GM18520 (cell line): ENCODE measurements at regions not wholly inside any gene's neighbourhood (a gene's known extent, or its start where the extent isn't known, plus 50 kb on each side); places are given as distances from the start of the nearest gene placed in this dataset.

Experiments
- ATAC-seq: cut with Tn5 transposase; IDR thresholded peaks from one replicate; pipeline ENCODE4 v1.9.1; 2021; ENCODE audit not compliant: unreplicated experiment

DNA sequence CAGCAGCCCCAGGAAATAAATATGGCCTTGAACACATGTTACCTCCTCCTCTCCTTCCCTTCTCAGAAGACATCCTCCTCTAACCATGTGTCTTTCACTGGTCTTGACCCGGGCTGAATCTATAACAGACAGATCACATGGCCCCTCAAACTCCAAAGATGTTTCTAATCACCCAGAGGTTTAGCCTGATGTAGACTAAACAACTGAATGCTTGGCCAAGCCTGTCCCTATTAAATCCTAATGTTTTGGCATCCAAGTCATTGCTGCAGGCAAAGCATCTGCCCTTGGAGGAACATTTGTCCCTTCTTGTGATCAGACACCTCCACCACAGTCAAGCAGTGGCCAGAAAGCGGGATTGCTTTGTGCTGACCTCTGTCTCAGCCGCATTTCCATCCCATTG is 65.5 kb downstream of the ANKRD60 start:
- no peak for ATAC-seq

- ATAC-seq = no peak
Measured at GRCh38 chr20:58161192-58161591, 67.3 kb downstream of the ANKRD60 start.

DNA sequence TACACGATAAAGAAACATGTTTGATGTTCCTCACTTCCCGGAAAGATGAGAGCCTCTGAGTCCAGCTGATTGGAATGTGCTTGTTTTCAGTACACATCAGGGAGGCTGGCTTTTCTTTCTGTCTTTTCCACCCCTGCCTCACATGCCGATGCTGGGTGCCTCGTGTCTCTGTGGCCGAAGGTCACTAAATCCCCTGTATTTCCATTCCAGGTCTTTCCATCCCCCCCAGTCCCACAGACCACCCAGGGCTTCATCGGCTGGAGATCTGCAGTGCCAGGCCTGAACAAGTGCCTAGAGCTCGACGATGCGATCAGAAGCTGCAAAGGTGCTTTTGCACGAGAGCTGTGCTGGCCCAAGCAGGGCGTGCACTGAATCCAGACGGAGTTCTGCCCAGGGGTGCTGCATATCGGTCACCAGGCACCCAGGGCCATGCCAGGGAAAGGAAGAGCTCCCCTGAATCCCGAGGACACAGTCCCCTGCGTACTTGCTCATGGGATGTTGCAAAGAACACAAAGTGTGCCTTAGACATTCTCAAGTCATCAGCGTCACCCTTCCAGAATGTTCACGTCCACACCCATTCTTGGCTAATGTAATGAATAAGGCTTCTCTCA is 67.9 kb downstream of the ANKRD60 start:
- ATAC-seq = no peak

DNA sequence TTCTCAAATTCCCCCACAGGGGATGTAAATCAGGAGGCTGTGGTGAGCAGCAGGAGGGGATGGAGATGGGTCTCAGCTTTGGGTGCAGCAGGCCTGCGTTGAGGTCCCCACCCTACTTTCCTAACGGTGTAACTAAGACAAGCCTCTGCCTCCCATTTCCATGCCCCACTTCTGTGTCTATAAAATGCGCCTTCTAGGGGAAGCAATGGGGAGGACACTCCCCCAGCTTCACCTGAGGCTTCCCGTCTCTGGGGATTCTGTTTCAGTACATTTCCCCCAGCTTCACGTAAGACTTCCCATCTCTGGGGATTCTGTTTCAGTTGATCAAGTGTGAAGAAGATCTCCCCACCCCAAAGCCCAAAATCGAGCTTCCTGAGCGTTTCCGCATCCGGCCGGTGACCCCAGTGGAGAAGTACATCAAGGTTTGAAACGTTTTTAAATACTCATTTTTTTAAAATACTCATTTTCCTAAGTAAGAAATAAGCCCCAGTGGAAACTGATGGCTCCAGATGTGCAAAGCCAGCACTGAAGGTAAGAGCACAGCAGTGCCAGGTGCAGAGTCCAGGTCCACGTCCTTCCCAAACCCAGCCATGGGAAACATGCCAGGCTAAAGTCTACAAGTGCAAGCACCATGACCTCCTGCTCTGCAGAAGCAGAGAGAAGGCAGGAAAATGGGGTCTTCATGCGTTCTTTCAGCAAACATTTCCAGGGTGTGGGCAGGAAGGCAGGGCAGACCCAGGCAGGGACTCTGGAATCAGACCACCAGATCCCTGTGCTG is 73.1 kb downstream of the ANKRD60 start:
- ATAC-seq = no peak

DNA sequence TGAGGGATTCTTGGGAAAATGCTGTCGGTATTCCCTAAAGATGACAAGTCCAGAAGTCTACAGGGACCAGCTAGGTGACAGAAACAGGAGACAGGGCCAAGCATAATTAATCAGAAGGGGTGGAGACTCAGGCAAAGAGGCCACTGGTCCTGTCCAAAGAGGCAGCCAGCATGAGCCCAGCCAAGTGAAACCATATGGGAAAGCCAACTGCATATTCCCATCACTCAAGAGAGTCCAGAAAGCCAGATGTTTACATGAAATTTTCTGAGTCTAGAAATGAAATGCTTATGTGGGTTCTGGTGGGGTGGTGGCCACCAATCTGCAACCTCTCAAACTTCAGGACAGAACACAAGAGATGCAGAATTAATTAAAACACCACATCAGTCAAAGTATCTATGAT is 74.3 kb downstream of the ANKRD60 start:
- ATAC-seq = no peak

DNA sequence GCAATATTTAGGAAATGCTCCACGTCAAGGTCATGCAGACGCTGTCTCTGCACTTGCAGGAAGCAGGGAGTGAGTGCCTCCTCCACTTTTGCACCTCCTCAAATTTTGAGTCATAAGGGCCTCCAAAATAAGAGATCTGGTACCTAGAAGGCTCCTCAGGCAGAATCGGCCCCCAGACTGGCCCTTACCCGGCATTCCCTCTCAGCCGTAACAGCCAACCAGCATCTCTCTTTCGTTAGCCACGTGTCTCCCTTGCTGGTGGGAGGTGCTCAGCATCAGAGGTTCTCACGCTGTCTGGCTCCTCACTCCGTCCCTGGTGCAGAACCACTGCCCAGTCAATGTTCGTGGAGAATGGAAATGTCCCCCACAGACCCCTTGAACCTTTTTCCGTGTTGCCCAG is 75.3 kb downstream of the ANKRD60 start:
- ATAC-seq = no peak

GRCh38 chr20:58150772-58151171 is 77.7 kb downstream of the ANKRD60 start:
- ATAC-seq = no peak

DNA sequence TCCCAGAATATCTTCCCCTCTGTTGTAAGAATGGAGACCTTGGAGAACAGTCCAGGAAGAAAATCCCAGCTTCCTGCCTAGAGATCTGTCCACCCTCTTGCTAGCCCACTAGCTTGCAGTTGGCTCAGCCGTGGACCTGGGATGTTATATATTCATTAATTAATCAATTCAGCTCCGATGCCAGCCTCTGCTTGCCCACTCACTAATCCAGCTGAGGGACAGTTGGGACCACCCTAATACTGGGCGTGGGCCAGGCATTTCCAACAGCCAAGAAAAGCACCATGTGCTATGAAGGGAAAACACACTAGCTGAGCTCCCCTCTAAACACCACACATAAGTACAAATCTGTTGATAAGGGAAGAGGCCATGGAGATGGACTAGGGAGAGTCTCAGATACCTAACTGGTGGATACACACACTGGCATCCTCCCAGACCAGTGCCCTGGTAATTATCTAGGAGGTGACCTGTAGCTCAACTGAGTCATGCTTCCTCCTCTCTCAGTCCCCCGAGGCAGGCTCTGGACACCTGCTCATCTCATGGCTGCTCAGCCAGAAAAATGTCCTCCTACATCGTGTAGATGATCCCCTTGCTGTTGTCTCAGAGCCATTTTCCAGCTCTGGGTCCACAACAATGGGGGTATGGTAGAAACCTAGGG is 78.9 kb downstream of the ANKRD60 start:
- ATAC-seq = no peak

DNA sequence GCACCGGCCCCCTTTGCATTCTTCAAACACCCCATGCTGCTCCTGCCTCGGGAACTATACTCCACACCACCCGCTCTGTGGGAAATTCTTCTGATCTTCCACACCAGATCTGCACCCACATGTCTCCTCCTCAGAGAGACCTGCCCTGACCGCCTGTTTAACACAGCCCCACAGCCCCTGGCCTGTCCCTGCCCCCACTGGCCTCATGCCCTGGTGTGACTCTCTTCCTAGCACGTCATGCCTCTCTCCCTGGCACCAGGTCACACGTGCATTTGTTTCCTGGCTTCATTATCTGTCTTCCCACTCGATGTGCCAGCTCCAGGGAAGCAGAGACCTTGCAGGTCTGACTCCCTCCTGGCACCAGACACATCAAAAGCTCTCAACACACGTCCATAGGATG is 79.6 kb downstream of the ANKRD60 start:
- no peak for ATAC-seq

GRCh38 chr20:58147628-58148370 is 80.7 kb downstream of the ANKRD60 start:
- no peak for ATAC-seq

GRCh38 chr20:58146746-58147140 is 81.7 kb downstream of the ANKRD60 start:
- no peak for ATAC-seq

DNA sequence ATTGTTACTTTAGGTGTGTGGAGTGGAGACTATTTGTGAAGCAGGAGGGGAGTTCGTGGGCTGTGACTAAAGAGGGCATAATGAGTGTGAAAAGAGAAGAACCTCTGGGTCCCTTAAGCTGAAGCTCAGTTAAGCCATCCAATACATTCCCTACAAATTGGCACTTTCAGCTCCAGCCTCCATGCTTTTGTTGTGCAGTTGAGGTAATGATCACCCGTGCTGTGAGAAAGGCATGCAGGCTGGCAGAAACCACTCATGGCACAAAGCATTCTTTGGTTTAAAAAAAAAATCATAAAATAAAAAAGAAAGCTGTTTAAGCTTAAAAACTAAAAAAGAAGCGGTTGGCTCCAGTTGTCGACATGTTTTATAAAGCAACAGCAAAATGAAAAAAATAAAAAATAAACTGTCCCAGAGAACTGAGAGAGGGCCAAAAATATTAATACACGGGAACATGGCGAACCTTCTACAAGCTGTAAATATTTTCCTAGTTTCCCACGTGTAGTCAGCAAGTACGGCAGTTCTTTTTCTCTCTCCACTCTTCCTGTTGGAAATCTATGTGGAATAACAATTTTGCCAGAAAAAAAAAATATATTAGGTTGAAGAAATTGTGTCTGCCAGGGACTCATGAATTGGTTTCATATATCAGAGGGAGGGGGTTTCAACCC is 82.2 kb downstream of the ANKRD60 start:
- no peak for ATAC-seq

- ATAC-seq = no peak
Measured at GRCh38 chr20:58145506-58146080, 82.9 kb downstream of the ANKRD60 start.

DNA sequence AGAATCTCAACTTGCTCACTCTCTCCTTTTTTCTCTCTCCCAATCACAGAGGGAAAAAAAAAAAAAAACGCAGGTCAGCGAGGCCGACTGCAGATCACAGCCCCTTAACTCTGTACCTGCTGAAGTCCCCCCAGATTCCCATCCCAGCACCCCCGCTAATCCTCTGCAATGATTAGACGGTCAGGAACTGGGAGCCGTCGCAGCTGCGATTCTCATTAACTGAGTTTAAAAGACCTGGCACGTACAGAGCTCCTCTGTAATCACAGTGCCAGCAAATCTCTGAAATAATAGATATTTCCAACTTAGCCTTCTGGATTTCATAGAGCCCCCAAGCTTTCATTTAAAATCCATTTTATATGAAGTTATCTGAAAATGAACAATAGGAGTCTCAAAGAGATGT is 84.4 kb downstream of the ANKRD60 start:
- no peak for ATAC-seq

GRCh38 chr20:58143531-58143930 is 84.9 kb downstream of the ANKRD60 start:
- no peak for ATAC-seq

DNA sequence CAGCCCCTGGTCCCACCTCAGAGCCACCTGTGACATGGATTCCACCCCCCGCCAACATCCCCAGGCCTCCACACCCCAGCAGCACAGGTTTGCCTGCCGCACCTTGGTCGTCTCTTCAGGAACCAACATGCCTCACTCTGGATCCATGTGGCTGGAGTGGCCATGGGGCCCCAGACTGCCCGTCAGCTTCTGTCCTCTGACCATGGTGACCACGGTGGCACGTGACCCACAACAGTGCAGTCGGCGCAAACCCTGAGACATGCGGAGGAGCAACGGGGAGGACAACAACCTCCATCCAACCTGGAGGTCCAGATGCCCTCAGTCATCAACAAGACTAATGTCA is 85.6 kb downstream of the ANKRD60 start:
- no peak for ATAC-seq

- no peak for ATAC-seq
Measured at GRCh38 chr20:58141971-58142842, 86.2 kb downstream of the ANKRD60 start.

DNA sequence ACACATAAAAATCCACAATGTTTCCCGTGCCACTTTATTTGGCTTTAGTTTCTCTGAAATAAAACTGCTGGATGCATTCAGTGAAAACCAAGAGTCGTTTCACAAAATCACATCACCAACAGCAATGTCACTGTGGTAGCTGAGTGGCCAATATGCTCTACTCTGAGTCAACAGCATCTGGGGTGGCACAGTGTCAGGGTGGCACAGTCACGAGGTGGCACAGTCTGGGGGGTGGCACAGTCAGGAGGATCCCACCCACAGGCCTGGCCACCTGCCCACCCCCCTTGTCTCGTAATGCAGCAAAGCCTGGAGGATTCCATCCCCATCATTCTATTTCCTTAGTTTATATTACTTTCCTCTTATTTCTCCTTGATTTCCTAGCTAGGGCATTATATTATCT is 87.0 kb downstream of the ANKRD60 start:
- ATAC-seq = no peak

DNA sequence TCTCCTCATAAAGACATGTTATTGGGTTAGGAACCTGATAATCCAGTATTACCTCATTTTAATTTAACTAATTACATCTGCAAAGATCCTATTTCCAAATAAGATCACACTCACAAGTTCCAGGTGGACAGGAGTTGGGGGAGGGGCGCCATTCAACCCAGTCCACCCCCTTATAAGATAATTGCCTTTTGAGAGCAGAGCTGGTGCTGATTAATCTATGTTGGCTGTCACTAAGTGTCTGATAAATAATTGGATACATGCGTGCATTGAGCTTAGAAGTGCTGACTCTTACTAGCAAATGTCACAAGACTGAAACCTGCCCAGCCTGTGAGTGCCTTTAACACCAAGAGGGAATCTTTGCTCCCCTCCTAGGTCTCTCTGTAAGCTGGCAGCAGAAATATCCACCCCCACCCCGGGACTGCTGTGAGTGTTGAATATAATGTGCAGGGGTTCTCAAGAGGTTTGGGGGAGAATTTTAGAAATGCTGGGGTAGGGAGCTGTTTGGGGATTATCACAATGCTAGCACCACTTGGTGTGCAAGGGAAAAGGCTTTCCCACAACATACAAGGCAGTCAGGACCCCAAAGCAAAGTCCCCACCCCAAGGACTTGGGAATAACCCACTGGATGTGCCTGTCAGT is 87.5 kb downstream of the ANKRD60 start:
- ATAC-seq = no peak
